AG10803 (cell line): ENCODE measurements at regions not wholly inside any gene's neighbourhood (a gene's known extent, or its start where the extent isn't known, plus 50 kb on each side); places are given as distances from the start of the nearest gene placed in this dataset.
A peak's percentile ranks its signal among the peaks of the same experiment; 100 is the strongest.

Source experiments
- DNase-seq: peaks from one replicate; pipeline ENCODE4 v3.0.0; 2010; ENCODE audit warnings: low read depth
- H3K4me3 ChIP-seq: 2 replicates; pipeline ENCODE4 v1.5.1; 2011; ENCODE audit warnings: mild to moderate bottlenecking, low read length, control low read depth
- TF ChIP-seq, protein P1 (sequence below): conservative IDR thresholded peaks from 2 replicates; pipeline ENCODE4 v1.5.1; 2011; ENCODE audit warnings: mild to moderate bottlenecking, low read length, control low read depth, inconsistent platforms

DNA sequence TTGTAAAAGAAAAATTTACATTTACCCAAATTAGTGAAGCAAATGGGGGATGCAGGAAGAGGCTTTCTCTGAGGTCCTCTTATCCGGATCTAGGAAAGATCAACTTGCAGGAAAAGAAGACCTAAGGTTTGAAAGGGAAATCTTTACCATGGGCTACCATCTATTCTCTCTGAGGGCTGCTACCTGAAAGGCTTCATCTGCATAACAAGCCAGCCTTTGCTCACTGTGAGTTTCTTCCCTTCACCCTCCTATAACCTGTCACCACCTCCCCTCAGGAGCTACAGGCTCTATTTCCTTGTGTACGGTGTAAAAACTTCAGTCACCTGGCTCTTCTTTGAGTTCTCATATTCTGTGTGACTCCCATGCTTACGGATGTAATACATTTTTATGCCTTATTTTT, 118.6 kb upstream of the BEND4 start:
- no peak for DNase-seq
- H3K4me3 ChIP-seq, result no peak overlapping the region
- TF ChIP-seq, protein P1, sequence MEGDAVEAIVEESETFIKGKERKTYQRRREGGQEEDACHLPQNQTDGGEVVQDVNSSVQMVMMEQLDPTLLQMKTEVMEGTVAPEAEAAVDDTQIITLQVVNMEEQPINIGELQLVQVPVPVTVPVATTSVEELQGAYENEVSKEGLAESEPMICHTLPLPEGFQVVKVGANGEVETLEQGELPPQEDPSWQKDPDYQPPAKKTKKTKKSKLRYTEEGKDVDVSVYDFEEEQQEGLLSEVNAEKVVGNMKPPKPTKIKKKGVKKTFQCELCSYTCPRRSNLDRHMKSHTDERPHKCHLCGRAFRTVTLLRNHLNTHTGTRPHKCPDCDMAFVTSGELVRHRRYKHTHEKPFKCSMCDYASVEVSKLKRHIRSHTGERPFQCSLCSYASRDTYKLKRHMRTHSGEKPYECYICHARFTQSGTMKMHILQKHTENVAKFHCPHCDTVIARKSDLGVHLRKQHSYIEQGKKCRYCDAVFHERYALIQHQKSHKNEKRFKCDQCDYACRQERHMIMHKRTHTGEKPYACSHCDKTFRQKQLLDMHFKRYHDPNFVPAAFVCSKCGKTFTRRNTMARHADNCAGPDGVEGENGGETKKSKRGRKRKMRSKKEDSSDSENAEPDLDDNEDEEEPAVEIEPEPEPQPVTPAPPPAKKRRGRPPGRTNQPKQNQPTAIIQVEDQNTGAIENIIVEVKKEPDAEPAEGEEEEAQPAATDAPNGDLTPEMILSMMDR, result no peak

DNA sequence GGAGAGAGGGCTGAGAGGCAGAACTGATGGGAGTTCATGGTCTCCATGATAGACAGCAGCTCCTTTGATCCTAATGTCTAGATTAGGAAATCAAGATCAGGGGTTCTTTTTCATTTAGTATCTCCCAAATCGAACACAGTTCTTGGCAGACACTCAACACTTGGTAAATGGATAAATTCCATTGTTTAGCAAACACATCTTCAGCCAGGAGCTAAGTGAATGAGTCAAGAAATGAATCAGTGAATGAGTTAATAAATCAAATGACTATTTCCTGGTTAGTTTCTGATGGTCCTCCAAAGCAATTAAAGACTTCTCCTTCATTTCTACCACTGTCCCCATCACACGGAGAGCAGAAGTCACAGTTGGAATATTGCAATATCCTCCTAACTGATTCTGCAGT, 120.0 kb upstream of the SHISA3 start:
- no peak overlapping the region for H3K4me3 ChIP-seq
- TF ChIP-seq, protein P1, result no peak
- DNase-seq, result no peak

DNA sequence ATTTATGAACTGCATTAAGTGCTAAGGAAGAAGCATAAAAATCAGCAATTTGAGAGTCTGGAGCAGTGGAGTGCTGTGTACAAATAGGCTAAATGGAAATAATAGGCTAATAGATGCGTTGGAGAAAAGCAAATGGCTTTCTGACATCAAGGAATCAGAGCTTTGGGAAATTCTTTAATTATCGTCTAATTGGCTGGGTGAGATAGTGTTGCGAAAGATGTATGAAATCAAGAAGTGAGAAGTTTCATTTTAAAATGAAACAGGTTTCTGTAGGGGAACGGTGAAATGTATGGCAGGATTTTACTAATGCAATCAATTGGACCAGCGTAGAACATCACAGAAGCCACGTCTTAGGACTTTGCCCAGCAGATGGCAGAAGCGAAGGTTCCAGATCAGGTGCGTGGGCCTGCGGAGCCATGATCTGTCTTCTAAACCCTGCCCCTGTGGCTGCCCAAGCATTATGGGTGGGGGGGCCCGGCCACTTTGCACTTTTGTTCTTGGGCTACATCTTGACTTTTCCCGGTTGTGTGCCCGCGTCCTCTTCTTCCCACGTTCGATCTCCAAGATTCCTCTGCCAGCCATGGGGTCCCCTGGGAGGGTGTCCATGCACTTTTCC, 118.5 kb upstream of the SHISA3 start:
- TF ChIP-seq, protein P1, result no peak
- no peak for DNase-seq
- H3K4me3 ChIP-seq, result no peak overlapping the region

DNA sequence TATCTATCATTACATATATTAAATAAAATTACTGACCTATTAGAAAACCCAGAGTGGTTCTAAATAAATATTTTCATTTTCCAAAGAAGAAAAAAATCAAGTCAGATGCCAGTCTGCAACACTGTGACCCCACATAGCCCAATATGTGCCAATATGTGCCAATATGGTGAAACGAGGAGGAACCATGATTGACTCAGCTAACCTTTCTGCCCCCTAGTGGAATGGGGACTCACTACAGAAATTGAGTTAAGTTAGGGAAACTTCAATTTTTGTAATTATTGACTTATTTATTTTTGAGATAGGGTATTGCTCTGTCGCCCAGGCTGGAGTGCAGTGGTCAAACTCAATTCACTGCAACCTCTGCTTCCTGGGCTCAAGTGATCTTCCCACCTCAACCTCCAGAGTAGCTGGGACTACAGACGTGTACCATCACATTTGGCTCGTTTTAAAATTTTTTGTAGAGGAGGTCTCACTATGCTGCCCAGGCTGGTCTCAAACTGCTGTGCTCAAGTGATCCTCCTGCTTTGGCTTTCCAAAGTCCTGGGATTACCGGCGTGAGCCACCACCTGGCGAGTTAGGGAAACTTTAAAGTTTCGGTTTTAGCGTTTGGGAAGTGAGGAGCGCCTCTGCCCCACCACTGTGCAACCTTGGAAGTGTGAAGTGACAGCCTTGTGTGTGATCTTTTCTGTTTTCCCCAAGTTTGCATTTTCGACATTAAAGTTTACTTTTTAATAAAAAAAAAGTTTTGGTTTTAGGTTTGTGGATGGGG, 116.8 kb upstream of the SHISA3 start:
- no peak overlapping the region for H3K4me3 ChIP-seq
- TF ChIP-seq, protein P1, result peak; percentile 68
- DNase-seq, result peak; percentile 17

DNA sequence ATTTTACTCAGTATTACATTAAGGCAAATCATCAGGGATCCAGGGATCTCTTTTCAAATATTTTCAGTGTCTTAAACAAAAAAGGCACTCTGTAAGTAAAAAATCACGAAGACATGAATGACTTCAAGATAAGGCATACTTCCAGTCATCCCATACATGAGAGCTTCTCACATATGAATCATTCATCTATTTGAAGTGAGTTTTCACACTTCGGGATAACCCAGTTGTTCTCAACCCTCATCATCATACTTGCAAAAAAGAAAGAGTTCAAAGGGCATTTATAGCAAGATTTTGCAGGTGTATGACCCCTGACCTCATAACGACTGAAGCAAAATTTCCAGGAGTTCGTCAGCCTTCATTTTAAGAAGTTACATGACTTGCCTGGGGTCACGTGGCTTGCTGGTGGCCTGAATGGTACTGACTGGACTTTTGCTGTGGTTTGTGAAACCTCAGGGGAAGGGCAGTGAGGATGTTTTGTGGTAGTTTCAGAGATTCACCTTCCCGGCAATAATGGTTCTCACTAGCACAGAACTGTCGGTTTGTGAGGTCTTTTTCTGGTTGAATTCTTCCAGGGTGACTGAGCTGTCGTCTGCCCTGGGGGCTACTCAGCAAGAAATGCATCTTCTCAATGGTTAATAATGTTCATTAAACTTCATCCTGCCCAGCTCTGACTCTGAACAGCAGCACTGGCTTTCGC, 115.8 kb upstream of the SHISA3 start:
- TF ChIP-seq, protein P1, result no peak
- no peak for DNase-seq

DNA sequence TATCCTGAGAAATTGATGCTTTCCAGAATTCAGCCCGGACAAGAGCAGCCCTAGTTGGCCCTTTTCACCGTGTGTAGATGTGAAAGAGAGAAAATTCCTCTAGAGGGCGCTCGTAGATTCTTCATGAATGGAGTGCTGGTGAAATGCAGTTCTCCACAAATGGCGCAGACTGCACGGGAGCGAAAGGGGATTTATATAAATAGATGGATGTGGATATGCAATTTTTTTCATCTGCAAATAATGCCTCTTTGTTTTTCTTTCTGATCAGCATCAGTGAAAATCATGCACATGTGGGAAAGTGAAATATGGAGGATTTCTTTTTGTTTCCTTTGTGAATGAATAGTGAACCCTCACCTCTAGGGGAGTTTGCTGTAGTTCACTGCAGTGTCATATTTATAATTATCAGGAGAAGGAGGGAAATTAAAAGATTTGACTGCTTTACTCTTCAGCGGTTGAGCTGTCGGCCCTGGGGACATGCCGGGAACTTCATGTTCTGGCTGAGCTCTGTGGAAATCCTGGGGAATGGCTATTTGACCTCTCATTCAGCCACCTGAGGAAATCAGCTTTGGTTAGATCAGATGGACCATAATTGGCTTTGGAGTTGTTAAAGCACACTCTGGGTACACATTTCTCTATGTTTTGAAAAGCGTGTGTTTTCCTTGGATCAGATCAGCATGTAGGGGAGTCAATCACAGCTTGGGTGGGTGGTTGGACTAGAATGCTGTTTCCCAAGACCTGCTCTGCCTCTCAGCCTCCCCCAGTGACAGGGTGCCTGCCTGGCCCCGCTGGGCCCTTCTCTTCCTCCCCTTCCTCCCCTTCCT, 115.0 kb upstream of the SHISA3 start:
- no peak overlapping the region for H3K4me3 ChIP-seq
- peak; percentile 50 for DNase-seq
- TF ChIP-seq, protein P1, result peak; percentile 67

More for the DNA sequence above, 115.8 kb upstream of the SHISA3 start:
- H3K4me3 ChIP-seq, result no peak overlapping the region
